ENCODE measurements at regions not wholly inside any gene's neighbourhood (a gene's known extent, or its start where the extent isn't known, plus 50 kb on each side); places are given as distances from the start of the nearest gene placed in this dataset.

GRCh38 chr2:81436256-81436655 lies 1131.7 kb upstream of the LRRTM1 start:
- TF ChIP-seq, protein P1, sequence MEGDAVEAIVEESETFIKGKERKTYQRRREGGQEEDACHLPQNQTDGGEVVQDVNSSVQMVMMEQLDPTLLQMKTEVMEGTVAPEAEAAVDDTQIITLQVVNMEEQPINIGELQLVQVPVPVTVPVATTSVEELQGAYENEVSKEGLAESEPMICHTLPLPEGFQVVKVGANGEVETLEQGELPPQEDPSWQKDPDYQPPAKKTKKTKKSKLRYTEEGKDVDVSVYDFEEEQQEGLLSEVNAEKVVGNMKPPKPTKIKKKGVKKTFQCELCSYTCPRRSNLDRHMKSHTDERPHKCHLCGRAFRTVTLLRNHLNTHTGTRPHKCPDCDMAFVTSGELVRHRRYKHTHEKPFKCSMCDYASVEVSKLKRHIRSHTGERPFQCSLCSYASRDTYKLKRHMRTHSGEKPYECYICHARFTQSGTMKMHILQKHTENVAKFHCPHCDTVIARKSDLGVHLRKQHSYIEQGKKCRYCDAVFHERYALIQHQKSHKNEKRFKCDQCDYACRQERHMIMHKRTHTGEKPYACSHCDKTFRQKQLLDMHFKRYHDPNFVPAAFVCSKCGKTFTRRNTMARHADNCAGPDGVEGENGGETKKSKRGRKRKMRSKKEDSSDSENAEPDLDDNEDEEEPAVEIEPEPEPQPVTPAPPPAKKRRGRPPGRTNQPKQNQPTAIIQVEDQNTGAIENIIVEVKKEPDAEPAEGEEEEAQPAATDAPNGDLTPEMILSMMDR (IDR thresholded peaks at IDR 0.05; ENCODE audit: insufficient read depth, low read length, poor library complexity, severe bottlenecking): no peak
- no peaks in the 10 kb centered on the region for H3K27me3 ChIP-seq (replicated peaks; ENCODE audit: control insufficient read depth, insufficient read depth, low read length)
- DNase-seq (ENCODE audit: extremely low read depth, insufficient read length): no peak
- H3K4me3 ChIP-seq (replicated peaks; ENCODE audit: low read depth, low read length): no peak overlapping the region
- no peaks in the 10 kb centered on the region for H3K36me3 ChIP-seq (ENCODE audit: control insufficient read depth, insufficient read depth, low read length)

GRCh38 chr2:81412681-81413080 lies 1108.1 kb upstream of the LRRTM1 start:
- no peak for DNase-seq (ENCODE audit: extremely low read depth, insufficient read length)
- TF ChIP-seq, protein P1 (IDR thresholded peaks at IDR 0.05; ENCODE audit: insufficient read depth, low read length, poor library complexity, severe bottlenecking): no peak
- Histone ChIP-seq H3K4me3 (replicated peaks; ENCODE audit: low read depth, low read length) (no peak overlapping the region), H3K36me3 (ENCODE audit: control insufficient read depth, insufficient read depth, low read length) (no peaks in the 10 kb centered on the region), H3K27me3 (replicated peaks; ENCODE audit: control insufficient read depth, insufficient read depth, low read length) (no peaks in the 10 kb centered on the region)

DNA sequence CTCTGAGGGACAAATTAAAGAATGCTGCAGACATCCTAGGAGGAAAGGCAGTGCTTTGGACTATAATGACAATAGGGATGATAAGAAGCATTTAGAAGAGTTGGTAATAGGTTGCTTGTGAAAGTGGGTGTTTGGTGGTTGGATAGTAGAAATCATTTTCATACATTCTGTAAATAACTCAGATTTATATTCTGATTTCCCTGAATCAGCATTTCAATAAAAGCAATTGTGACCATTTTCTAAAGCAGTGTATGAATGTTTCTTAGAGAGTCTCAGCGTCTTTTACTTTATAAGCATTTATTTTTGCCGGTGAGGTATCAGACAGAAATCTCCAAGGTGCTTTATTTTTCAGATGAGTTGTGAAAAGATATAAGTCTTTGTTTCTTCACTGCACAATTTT lies 1099.0 kb upstream of the LRRTM1 start:
- DNase-seq (ENCODE audit: extremely low read depth, insufficient read length): no peak
- no peaks in the 10 kb centered on the region for H3K36me3 ChIP-seq (ENCODE audit: control insufficient read depth, insufficient read depth, low read length)
- TF ChIP-seq, protein P1 (IDR thresholded peaks at IDR 0.05; ENCODE audit: insufficient read depth, low read length, poor library complexity, severe bottlenecking): no peak
- H3K4me3 ChIP-seq (replicated peaks; ENCODE audit: low read depth, low read length): no peak overlapping the region
- no peaks in the 10 kb centered on the region for H3K27me3 ChIP-seq (replicated peaks; ENCODE audit: control insufficient read depth, insufficient read depth, low read length)

- Histone ChIP-seq H3K4me3 (replicated peaks; ENCODE audit: low read depth, low read length) (no peak overlapping the region), H3K36me3 (ENCODE audit: control insufficient read depth, insufficient read depth, low read length) (no peaks in the 10 kb centered on the region), H3K27me3 (replicated peaks; ENCODE audit: control insufficient read depth, insufficient read depth, low read length) (no peaks in the 10 kb centered on the region)
- TF ChIP-seq, protein P1 (IDR thresholded peaks at IDR 0.05; ENCODE audit: insufficient read depth, low read length, poor library complexity, severe bottlenecking): no peak
- DNase-seq (ENCODE audit: extremely low read depth, insufficient read length): no peak
These were observed 1092.0 kb upstream of the LRRTM1 start for GRCh38 chr2:81396417-81397019.

GRCh38 chr2:81395746-81396145 lies 1091.2 kb upstream of the LRRTM1 start:
- Histone ChIP-seq H3K36me3 (ENCODE audit: control insufficient read depth, insufficient read depth, low read length) (no peaks in the 10 kb centered on the region), H3K27me3 (replicated peaks; ENCODE audit: control insufficient read depth, insufficient read depth, low read length) (no peaks in the 10 kb centered on the region), H3K4me3 (replicated peaks; ENCODE audit: low read depth, low read length) (no peak overlapping the region)
- TF ChIP-seq, protein P1 (IDR thresholded peaks at IDR 0.05; ENCODE audit: insufficient read depth, low read length, poor library complexity, severe bottlenecking): no peak
- DNase-seq (ENCODE audit: extremely low read depth, insufficient read length): no peak

DNA sequence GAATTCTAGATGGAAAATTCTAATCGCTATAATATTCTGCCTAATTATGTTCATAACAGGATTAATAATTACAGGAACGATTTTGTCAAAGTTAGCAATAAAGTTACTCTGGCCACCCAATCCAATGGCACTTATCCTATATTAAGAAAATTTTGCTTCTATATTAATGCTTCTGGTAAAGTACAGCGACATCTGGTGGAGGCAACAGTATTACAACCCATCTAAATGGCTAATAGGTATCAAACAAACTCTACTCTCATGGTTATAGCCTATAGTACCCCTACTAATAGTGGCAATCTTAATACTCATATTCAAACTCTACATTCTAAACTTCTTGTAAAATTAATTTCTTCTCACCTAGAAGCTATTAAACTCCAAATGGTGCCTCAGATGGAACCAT lies 1084.7 kb upstream of the LRRTM1 start:
- H3K4me3 ChIP-seq (replicated peaks; ENCODE audit: low read depth, low read length): no peak overlapping the region
- H3K36me3 ChIP-seq (ENCODE audit: control insufficient read depth, insufficient read depth, low read length): no peaks in the 10 kb centered on the region
- no peak for DNase-seq (ENCODE audit: extremely low read depth, insufficient read length)
- no peaks in the 10 kb centered on the region for H3K27me3 ChIP-seq (replicated peaks; ENCODE audit: control insufficient read depth, insufficient read depth, low read length)
- TF ChIP-seq, protein P1 (IDR thresholded peaks at IDR 0.05; ENCODE audit: insufficient read depth, low read length, poor library complexity, severe bottlenecking): no peak
